SK-N-SH (cell line): ENCODE measurements at regions not wholly inside any gene's neighbourhood (a gene's known extent, or its start where the extent isn't known, plus 50 kb on each side); places are given as distances from the start of the nearest gene placed in this dataset.

Experiments
- CHD2 ChIP-seq: fragments of 150-350 bp; IDR thresholded peaks from 2 replicates; pipeline ENCODE4 v1.6.1; 2018; ENCODE audit warnings: low read length; ENCODE audit not compliant: partially characterized antibody
- EP300 ChIP-seq, 2 experiments: IDR thresholded peaks; 2 replicates each; pipeline versions ENCODE4 v1.4.0 to v1.6.1; 2012; ENCODE audit warnings: borderline replicate concordance in 1 of 2, low read depth in 1 of 2, low read length in 1 of 2
- FOSL2 ChIP-seq: IDR thresholded peaks from 2 replicates; pipeline ENCODE4 v1.4.0; 2012; ENCODE audit warnings: low read depth, mild to moderate bottlenecking, moderate library complexity, borderline replicate concordance
- FOXM1 ChIP-seq: IDR thresholded peaks from 2 replicates; pipeline ENCODE4 v1.4.0; 2012; ENCODE audit warnings: low read depth, mild to moderate bottlenecking
- RFX5 ChIP-seq: IDR thresholded peaks from 2 replicates; pipeline ENCODE4 v1.6.1; 2012; ENCODE audit warnings: mild to moderate bottlenecking, improper control_type of control experiment, low read length
- TCF12 ChIP-seq: IDR thresholded peaks from 2 replicates; pipeline ENCODE4 v1.4.0; 2012
- TEAD4 ChIP-seq: IDR thresholded peaks from 2 replicates; pipeline ENCODE4 v1.4.0; 2012; ENCODE audit warnings: mild to moderate bottlenecking, borderline replicate concordance; ENCODE audit not compliant: insufficient read depth
- TF ChIP-seq, protein P1 (sequence below): fragments of 200-600 bp; sonication (generic); IDR thresholded peaks from 2 replicates; pipeline ENCODE4 v1.6.1; 2017; ENCODE audit warnings: antibody characterized with exemption, mild to moderate bottlenecking, moderate library complexity
- TF ChIP-seq, protein P2 (sequence below): IDR thresholded peaks from 2 replicates; pipeline ENCODE4 v1.4.0; 2012; ENCODE audit warnings: low read depth
- TF ChIP-seq, protein P3 (sequence below): fragments of 150-350 bp; IDR thresholded peaks from 2 replicates; pipeline ENCODE4 v1.6.1; 2016; ENCODE audit warnings: mild to moderate bottlenecking, low read depth, low read length

DNA sequence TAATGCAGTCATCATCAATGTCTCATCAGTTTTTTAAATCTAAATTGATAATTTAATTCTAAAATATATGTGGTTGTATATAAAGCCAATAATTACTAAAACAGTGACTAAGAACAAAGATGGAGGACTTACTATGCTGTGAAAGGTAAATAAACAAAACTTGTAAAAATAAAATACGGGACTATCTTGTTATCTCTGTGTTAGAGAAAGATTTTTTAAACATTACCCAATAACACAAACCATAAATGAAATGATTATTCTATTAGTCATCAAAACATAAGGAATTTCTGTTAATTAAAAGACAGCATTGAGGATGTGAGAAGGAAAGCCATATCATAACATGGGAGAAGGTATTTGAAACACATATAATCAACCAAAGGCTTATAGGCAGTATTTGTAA, 226.2 kb upstream of the SMC2 start:
- TF ChIP-seq, protein P1, sequence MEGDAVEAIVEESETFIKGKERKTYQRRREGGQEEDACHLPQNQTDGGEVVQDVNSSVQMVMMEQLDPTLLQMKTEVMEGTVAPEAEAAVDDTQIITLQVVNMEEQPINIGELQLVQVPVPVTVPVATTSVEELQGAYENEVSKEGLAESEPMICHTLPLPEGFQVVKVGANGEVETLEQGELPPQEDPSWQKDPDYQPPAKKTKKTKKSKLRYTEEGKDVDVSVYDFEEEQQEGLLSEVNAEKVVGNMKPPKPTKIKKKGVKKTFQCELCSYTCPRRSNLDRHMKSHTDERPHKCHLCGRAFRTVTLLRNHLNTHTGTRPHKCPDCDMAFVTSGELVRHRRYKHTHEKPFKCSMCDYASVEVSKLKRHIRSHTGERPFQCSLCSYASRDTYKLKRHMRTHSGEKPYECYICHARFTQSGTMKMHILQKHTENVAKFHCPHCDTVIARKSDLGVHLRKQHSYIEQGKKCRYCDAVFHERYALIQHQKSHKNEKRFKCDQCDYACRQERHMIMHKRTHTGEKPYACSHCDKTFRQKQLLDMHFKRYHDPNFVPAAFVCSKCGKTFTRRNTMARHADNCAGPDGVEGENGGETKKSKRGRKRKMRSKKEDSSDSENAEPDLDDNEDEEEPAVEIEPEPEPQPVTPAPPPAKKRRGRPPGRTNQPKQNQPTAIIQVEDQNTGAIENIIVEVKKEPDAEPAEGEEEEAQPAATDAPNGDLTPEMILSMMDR = no peak
- TF ChIP-seq TCF12 (no peak), EP300 (IDR thresholded peaks at IDR 0.05; ENCODE audit: borderline replicate concordance in 1 of 2, low read depth in 1 of 2, low read length in 1 of 2) (no peak), FOXM1 (no peak), TEAD4 (no peak), FOSL2 (no peak), CHD2 (no peak), RFX5 (no peak)
- TF ChIP-seq, protein P2, sequence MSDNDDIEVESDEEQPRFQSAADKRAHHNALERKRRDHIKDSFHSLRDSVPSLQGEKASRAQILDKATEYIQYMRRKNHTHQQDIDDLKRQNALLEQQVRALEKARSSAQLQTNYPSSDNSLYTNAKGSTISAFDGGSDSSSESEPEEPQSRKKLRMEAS = no peak
- TF ChIP-seq, protein P3, sequence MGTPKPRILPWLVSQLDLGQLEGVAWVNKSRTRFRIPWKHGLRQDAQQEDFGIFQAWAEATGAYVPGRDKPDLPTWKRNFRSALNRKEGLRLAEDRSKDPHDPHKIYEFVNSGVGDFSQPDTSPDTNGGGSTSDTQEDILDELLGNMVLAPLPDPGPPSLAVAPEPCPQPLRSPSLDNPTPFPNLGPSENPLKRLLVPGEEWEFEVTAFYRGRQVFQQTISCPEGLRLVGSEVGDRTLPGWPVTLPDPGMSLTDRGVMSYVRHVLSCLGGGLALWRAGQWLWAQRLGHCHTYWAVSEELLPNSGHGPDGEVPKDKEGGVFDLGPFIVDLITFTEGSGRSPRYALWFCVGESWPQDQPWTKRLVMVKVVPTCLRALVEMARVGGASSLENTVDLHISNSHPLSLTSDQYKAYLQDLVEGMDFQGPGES = no peak
